SH-SY5Y (cell line): ENCODE measurements at regions not wholly inside any gene's neighbourhood (a gene's known extent, or its start where the extent isn't known, plus 50 kb on each side); places are given as distances from the start of the nearest gene placed in this dataset.

Experiments used
- GATA2 ChIP-seq: IDR thresholded peaks from 2 replicates; pipeline ENCODE4 v1.6.1; 2011; ENCODE audit warnings: mild to moderate bottlenecking, low read depth, low read length
- GATA3 ChIP-seq: IDR thresholded peaks from 2 replicates; pipeline ENCODE4 v1.6.1; 2011; ENCODE audit warnings: low read depth, mild to moderate bottlenecking, low read length, moderate library complexity

- no peak for TF ChIP-seq GATA2
- no peak for TF ChIP-seq GATA3
Observed at GRCh38 chr14:62409626-62410300, 635.5 kb downstream of the KCNH5 start.
